ENCODE measurements at regions not wholly inside any gene's neighbourhood (a gene's known extent, or its start where the extent isn't known, plus 50 kb on each side); places are given as distances from the start of the nearest gene placed in this dataset.

DNA sequence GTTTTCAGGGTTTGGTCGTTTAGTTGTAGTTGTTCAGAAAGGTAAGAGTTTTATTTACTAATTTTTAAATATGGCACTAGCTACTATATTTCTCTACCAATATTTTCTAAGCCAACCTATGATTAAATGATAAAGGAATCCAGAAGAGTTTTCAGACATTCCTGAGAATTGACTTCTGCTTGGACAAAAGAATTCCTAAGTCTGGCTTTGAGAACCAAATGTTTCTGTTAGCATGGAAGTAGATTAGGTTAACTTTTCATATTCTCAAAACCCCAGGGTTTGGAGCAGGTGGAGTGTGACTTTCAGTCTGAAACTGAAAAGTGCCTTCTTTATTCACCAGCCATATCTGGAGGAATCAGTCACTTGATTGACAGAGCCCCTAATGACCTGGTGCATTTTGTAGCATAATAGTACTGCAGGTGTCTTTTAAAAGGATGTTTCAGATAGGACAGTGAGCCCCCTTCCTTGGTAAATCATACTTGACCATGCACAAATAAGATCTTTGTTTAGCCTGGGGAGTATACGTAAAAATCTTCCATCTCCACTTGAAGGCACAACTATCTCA, 457.0 kb upstream of the ZNF462 start:
- DNase-seq (ENCODE audit: low read depth) = peak; percentile 1
- TF ChIP-seq, protein P1, sequence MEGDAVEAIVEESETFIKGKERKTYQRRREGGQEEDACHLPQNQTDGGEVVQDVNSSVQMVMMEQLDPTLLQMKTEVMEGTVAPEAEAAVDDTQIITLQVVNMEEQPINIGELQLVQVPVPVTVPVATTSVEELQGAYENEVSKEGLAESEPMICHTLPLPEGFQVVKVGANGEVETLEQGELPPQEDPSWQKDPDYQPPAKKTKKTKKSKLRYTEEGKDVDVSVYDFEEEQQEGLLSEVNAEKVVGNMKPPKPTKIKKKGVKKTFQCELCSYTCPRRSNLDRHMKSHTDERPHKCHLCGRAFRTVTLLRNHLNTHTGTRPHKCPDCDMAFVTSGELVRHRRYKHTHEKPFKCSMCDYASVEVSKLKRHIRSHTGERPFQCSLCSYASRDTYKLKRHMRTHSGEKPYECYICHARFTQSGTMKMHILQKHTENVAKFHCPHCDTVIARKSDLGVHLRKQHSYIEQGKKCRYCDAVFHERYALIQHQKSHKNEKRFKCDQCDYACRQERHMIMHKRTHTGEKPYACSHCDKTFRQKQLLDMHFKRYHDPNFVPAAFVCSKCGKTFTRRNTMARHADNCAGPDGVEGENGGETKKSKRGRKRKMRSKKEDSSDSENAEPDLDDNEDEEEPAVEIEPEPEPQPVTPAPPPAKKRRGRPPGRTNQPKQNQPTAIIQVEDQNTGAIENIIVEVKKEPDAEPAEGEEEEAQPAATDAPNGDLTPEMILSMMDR (conservative IDR thresholded peaks at IDR 0.05; ENCODE audit: low read depth, low read length) = no peak
- no peak overlapping the region for H3K4me3 ChIP-seq (ENCODE audit: low read depth, low read length)

DNA sequence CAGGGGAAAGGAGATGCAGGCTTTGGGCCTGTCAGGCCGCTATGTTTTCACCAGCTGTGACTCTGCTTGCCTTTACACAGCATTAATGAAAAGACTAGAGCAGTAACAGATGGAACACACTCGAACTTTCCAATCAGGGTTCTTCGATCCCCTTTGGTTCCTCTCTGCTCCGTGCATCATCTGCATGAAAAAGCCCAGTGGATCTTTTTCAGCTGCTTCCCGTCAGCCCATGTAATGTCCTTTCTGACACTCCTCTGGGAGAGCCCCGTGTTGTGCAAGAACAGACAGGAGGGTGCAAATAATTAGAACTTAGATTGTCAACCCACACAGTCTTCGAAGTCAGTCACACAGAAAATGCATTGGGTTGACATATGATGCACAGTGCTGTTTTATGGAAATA, 448.9 kb upstream of the ZNF462 start:
- TF ChIP-seq, protein P1 (conservative IDR thresholded peaks at IDR 0.05; ENCODE audit: low read depth, low read length) = no peak
- no peak for DNase-seq (ENCODE audit: low read depth)
- H3K4me3 ChIP-seq (ENCODE audit: low read depth, low read length) = no peak overlapping the region

DNA sequence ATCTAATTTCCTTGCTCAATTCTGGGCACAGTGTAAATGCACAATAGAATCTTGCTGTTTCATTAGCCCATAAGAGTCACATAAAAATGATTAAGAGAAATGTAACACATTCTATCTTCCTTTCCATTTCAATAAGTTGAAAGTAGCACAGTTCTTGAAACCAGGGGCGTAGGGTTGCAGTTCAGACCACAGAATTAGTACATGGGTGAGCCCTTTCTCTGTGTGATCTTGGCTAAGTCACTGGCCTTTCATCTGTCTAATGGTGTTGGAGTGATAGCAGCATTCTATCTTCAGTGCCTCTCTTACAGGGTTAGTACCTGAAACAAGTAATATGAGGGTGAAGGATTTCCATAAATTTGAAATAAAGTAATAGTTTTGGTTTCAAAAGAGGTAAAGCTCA, 445.3 kb upstream of the ZNF462 start:
- no peak overlapping the region for H3K4me3 ChIP-seq (ENCODE audit: low read depth, low read length)
- TF ChIP-seq, protein P1 (conservative IDR thresholded peaks at IDR 0.05; ENCODE audit: low read depth, low read length) = no peak

DNA sequence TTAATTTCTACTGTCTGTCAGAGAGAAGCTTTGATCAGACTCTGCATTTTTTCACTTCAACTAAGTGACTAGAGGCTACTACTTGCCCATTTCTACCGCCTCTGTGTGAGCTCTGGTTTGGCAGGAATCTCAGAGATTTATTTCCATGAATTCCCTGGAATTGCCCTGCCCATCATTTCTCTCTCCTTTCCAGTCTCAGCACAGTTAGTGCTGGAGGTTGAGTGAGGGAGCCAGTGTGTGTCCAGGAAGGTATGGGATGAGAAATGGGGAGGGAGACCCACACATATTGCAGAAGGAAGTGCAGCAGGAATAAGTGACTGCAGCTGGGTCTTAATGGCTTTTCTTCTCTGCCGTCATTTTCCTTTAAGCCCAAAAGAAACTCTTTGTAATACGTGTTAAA, 443.1 kb upstream of the ZNF462 start:
- no peak for DNase-seq (ENCODE audit: low read depth)
- TF ChIP-seq, protein P1 (conservative IDR thresholded peaks at IDR 0.05; ENCODE audit: low read depth, low read length) = no peak
- H3K4me3 ChIP-seq (ENCODE audit: low read depth, low read length) = no peak overlapping the region

More for the DNA sequence above, 445.3 kb upstream of the ZNF462 start:
- DNase-seq (ENCODE audit: low read depth) = no peak

DNA sequence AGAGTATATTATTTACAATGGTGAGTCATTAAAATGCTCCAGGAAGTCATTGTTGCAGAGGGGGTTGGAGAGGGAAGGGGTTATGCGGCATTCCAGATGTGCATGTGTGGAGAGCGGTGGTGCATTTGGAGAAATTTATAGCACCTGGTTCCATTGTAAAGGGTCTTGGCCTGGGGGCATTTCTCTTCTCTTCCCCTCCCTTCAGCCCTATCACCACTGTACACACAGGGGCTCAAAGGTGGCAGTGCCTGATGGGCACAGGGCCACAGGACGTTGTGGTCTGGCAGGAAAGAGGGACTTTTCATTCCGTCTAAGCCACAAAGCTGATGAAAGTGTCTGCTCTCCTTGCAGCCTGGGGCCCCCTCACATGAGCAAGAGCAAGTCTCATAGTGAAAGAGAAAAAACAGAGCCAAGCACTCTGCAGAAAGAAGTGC, 442.4 kb upstream of the ZNF462 start:
- DNase-seq (ENCODE audit: low read depth) = no peak
- TF ChIP-seq, protein P1 (conservative IDR thresholded peaks at IDR 0.05; ENCODE audit: low read depth, low read length) = no peak
- no peak overlapping the region for H3K4me3 ChIP-seq (ENCODE audit: low read depth, low read length)

DNA sequence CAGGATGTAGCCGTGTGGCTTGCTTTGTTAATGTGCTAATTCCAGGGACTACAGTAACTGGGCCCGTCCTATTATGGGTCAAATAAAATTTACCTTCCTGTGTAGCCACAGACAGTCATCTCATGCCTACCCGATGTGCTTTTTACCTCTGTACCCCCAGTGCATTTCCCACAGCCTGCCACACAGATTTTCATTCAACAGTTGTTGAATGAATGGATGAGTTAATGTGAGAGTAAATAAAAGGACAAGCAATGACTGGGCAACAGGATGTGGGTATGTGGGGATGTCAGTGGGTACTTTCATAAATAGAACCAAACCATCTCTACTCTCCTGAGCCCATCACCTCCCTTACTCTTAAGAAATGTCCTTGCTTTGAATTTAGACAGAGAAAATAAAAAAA, 441.2 kb upstream of the ZNF462 start:
- H3K4me3 ChIP-seq (ENCODE audit: low read depth, low read length) = no peak overlapping the region
- TF ChIP-seq, protein P1 (conservative IDR thresholded peaks at IDR 0.05; ENCODE audit: low read depth, low read length) = no peak
- no peak for DNase-seq (ENCODE audit: low read depth)

DNA sequence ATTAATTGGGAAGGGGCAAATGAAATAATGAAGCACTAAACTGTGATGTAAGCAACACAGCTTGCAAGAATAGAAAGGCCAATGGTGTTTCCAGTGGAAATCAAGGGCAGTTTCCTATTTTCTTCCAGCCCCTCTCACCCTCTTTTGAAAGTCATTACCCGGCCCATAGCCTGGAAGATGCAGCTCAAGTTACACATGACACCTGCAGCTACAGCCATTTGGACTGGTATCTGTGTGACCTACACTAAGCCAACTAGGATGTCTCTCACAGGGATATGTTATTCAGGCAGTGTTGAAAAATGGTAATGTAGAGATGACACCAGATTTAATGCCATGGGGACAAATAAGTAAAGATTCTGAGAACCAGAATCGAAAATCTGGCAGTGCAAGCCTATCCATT, 439.4 kb upstream of the ZNF462 start:
- no peak overlapping the region for H3K4me3 ChIP-seq (ENCODE audit: low read depth, low read length)
- no peak for DNase-seq (ENCODE audit: low read depth)
- TF ChIP-seq, protein P1 (conservative IDR thresholded peaks at IDR 0.05; ENCODE audit: low read depth, low read length) = no peak
